BJ (cell line): ENCODE measurements at regions not wholly inside any gene's neighbourhood (a gene's known extent, or its start where the extent isn't known, plus 50 kb on each side); places are given as distances from the start of the nearest gene placed in this dataset.

ENCODE experiments used
- CTCF ChIA-PET: fragments of 350-600 bp; formaldehyde crosslinking; extraction: SDS; loops from one replicate; lab custom pipeline; 2021; ENCODE audit warnings: antibody characterized with exemption, inconsistent platforms; lab: Yijun Ruan, JAX
- POLR2A ChIA-PET: fragments of 300-600 bp; sonication (Branson Sonifier 250); formaldehyde crosslinking; extraction: SDS; loops from one replicate; lab custom pipeline; 2021; ENCODE audit warnings: antibody characterized with exemption; lab: Charles Lee
- DNase-seq: peaks from one replicate; pipeline ENCODE4 v3.0.0-alpha.2; 2011; ENCODE audit warnings: low read depth
- H3K27me3 ChIP-seq: 2 replicates; pipeline ENCODE4 v1.6.0; 2011; ENCODE audit warnings: low read length; ENCODE audit not compliant: control insufficient read depth, insufficient read depth
- H3K36me3 ChIP-seq: 2 replicates; pipeline ENCODE4 v1.5.1; 2011; ENCODE audit warnings: low read length; ENCODE audit not compliant: control insufficient read depth, insufficient read depth
- H3K4me3 ChIP-seq: 2 replicates; pipeline ENCODE4 v1.5.1; 2011; ENCODE audit warnings: low read depth, mild to moderate bottlenecking, control low read depth, low read length
- TF ChIP-seq, protein P1 (sequence below): IDR thresholded peaks from 2 replicates; pipeline ENCODE4 v1.5.1; 2011; ENCODE audit warnings: low read depth, mild to moderate bottlenecking, control low read depth, inconsistent platforms, low read length, moderate library complexity; ENCODE audit not compliant: insufficient read depth

DNA sequence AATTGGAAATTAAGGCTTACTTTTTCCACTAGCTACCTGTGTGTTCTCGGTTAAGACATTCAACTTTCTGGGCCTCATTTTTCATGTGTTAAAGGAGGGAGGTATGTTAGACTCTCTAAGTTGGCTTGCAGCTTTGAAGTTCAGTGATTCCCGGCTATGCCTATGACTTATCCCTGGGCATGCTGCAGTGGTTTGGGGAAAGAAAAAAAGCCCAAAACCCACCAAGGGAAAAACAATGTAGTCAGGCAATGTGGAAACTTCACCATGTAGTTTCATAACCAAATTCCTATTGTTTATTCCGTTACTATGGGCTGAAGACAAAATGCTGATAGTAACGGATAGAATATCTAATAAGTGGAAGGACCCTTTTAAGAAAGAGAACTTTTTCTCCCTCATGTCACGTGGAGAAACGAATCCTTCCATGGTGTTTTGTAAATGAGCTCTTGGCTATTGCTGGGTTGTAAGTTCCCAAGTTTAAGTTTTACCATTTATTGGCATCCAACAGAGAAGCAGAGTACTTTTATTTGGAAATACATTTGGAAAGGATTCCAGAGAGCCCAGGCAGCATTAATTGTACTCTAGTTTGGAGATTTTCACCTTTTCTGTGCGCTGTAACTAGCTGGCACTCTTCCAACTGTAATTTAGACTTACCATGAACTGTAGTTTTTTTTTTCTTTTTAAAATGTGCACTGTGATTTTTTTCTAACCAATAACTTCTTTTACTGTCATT, 84.9 kb upstream of the MPDZ start:
- ChIA-PET CTCF (interaction anchor here (1.4 kb wide), 1 partner anchor 13 kb away, joined by 7 read pairs; no protein-coding TSS in a partner anchor), POLR2A (no interaction called here)
- no peak for DNase-seq
- no peak overlapping the region for H3K4me3 ChIP-seq
- H3K36me3 ChIP-seq: no peaks in the 10 kb centered on the region
- peaks cover 3% of the 10 kb centered on the region; the same call in 1 of the 2 replicates for H3K27me3 ChIP-seq
- TF ChIP-seq, protein P1, sequence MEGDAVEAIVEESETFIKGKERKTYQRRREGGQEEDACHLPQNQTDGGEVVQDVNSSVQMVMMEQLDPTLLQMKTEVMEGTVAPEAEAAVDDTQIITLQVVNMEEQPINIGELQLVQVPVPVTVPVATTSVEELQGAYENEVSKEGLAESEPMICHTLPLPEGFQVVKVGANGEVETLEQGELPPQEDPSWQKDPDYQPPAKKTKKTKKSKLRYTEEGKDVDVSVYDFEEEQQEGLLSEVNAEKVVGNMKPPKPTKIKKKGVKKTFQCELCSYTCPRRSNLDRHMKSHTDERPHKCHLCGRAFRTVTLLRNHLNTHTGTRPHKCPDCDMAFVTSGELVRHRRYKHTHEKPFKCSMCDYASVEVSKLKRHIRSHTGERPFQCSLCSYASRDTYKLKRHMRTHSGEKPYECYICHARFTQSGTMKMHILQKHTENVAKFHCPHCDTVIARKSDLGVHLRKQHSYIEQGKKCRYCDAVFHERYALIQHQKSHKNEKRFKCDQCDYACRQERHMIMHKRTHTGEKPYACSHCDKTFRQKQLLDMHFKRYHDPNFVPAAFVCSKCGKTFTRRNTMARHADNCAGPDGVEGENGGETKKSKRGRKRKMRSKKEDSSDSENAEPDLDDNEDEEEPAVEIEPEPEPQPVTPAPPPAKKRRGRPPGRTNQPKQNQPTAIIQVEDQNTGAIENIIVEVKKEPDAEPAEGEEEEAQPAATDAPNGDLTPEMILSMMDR: no peak

DNA sequence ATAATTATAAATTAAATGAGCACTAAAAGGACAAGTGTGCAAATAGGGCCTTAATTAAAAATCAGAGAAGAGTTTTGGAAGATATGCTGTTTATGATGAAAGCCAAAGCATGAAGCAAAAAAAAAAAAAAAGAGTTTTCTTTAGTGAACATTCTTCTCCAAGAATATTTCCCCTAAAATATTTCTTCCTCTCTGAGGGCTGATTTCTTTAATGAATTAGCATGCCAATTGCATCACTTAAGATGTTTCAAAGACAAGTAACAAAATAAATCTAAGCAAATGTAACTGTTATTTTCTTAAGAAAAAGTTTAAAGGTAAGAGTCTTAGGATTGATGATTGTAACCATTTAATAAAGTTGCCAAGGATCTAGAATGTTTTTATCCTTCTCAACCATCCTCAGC, 81.6 kb upstream of the MPDZ start:
- ChIA-PET POLR2A (no interaction called here), CTCF (no interaction called here)
- TF ChIP-seq, protein P1: no peak
- Histone ChIP-seq H3K27me3 (peaks cover 3% of the 10 kb centered on the region; the same call in 1 of the 2 replicates), H3K36me3 (no peaks in the 10 kb centered on the region), H3K4me3 (no peak overlapping the region)
- DNase-seq: no peak

DNA sequence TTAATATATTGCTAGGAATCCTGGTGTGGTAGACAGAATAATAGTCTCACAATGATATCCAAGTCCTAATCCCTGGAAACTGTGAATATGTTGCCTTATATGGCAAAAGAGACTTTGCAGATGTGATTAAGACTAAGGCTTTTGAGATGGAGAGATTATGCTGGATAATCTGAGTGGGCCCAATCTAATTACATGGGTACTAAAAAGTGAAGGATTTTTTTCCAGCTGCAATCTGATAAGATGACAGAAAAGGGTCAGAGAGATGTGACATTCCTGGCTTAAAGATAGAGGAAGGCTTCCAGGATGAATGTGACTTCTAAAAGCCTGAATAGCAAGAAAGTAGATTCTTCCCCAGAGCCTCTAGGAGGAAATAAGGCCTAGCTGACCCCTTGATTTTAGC, 80.7 kb upstream of the MPDZ start:
- no peaks in the 10 kb centered on the region for H3K27me3 ChIP-seq
- CTCF ChIA-PET: no interaction called here
- POLR2A ChIA-PET: interaction anchor here (0.5 kb wide), 1 partner anchor 16 kb away, joined by 3 read pairs; no protein-coding TSS in a partner anchor
- H3K4me3 ChIP-seq: no peak overlapping the region
- TF ChIP-seq, protein P1: no peak
- H3K36me3 ChIP-seq: no peaks in the 10 kb centered on the region
- no peak for DNase-seq

DNA sequence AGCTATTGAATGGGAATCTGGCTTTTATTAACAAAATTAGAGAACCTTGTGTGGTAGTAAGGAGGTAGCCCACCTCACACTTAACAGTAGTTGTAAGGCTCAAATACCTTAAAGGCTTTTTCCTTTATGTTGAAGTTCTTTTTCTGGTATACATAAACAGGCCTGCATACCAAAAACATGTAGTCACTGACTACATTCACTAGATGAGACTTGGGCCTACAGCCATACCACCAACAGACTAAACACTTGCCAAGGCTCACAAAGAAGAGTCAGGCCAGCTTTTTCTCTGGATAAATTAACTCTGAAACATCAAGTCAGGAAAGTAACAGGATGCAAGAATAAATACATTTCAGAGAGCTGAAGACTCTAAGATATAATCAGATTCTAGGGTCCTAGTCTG, 78.6 kb upstream of the MPDZ start:
- ChIA-PET POLR2A (no interaction called here), CTCF (interaction anchor here (0.6 kb wide), 1 partner anchor 991 kb away, joined by 3 read pairs; no protein-coding TSS in a partner anchor)
- H3K27me3 ChIP-seq: no peaks in the 10 kb centered on the region
- no peaks in the 10 kb centered on the region for H3K36me3 ChIP-seq
- TF ChIP-seq, protein P1: no peak
- DNase-seq: peak; percentile 36
- no peak overlapping the region for H3K4me3 ChIP-seq

DNA sequence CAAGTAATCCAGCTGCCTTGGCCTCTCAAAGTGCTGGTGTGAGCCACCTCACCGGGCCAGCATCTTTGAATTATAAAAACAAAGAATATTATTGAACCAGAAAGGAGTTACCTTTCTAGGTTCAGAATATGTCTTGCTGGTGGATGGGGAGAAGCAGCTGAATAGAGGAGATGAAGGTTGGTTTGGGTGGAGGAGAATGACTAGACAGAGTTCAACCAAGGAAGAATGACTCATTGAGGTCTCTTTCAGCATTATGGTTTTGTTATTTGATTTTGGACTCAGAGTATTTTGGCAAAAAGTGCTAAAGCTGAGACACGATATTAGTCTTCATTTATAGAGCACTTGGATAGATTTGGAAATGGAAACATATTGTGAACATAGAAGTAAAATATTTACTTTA, 75.2 kb upstream of the MPDZ start:
- DNase-seq: no peak
- no peaks in the 10 kb centered on the region for H3K27me3 ChIP-seq
- CTCF ChIA-PET: interaction anchor here (1.3 kb wide), 2 partner anchors 11 to 999 kb away, joined by 3 to 6 read pairs; no protein-coding TSS in a partner anchor
- H3K4me3 ChIP-seq: no peak overlapping the region
- TF ChIP-seq, protein P1: no peak
- no peaks in the 10 kb centered on the region for H3K36me3 ChIP-seq
- POLR2A ChIA-PET: no interaction called here
